Progenitor cell of endocrine pancreas (in vitro differentiated cells): ENCODE measurements at regions not wholly inside any gene's neighbourhood (a gene's known extent, or its start where the extent isn't known, plus 50 kb on each side); places are given as distances from the start of the nearest gene placed in this dataset.

ENCODE experiments used
- DNase-seq: peaks from one replicate; pipeline ENCODE4 v3.0.0; 2021; ENCODE audit warnings: low spot score; ENCODE audit not compliant: unreplicated experiment
- H3K27ac Mint-ChIP-seq: 2 replicates; pipeline ENCODE4 v1.8.0; 2021; ENCODE audit warnings: mild to moderate bottlenecking, moderate library complexity, mixed read lengths
- H3K27me3 Mint-ChIP-seq: 2 replicates; pipeline ENCODE4 v1.8.0; 2021; ENCODE audit warnings: mixed read lengths
- H3K36me3 Mint-ChIP-seq: 2 replicates; pipeline ENCODE4 v1.8.0; 2022; ENCODE audit warnings: mixed read lengths; ENCODE audit not compliant: insufficient read depth
- H3K4me1 Mint-ChIP-seq: 2 replicates; pipeline ENCODE4 v1.8.0; 2021; ENCODE audit warnings: low read depth, mixed read lengths
- H3K4me3 Mint-ChIP-seq: 2 replicates; pipeline ENCODE4 v1.8.0; 2021; ENCODE audit warnings: low read depth, mild to moderate bottlenecking, moderate library complexity, mixed read lengths
- H3K9me3 Mint-ChIP-seq: 2 replicates; pipeline ENCODE4 v1.8.0; 2021; ENCODE audit warnings: low read depth, mixed read lengths
- CTCF ChIP-seq: fragments of 200-600 bp; sonication (generic); IDR thresholded peaks from one replicate; pipeline ENCODE4 v1.5.0; 2021; ENCODE audit warnings: antibody characterized with exemption, mild to moderate bottlenecking; ENCODE audit not compliant: unreplicated experiment

- no peak for DNase-seq
- H3K27me3 Mint-ChIP-seq = peaks cover 10% of the 10 kb centered on the region
- no peaks in the 10 kb centered on the region for H3K36me3 Mint-ChIP-seq
- H3K4me1 Mint-ChIP-seq = no peaks in the 10 kb centered on the region
- no peak for TF ChIP-seq CTCF
- no peaks in the 10 kb centered on the region for H3K9me3 Mint-ChIP-seq
- no peak overlapping the region for H3K4me3 Mint-ChIP-seq
- H3K27ac Mint-ChIP-seq = no peak overlapping the region
Observed at GRCh38 chr9:86876621-86877196, 70.6 kb downstream of the GAS1 start.

- DNase-seq = no peak
- no peaks in the 10 kb centered on the region for H3K36me3 Mint-ChIP-seq
Observed at GRCh38 chr9:86868616-86869015, 78.7 kb downstream of the GAS1 start.

GRCh38 chr9:86867804-86868313 lies 79.4 kb downstream of the GAS1 start:
- Mint-ChIP-seq H3K27me3 (peaks cover 8% of the 10 kb centered on the region), H3K36me3 (no peaks in the 10 kb centered on the region), H3K4me1 (peaks cover 18% of the 10 kb centered on the region), H3K4me3 (no peak overlapping the region), H3K9me3 (no peaks in the 10 kb centered on the region), H3K27ac (no peak overlapping the region)
- no peak for TF ChIP-seq CTCF
- DNase-seq = no peak

More at GRCh38 chr9:86868616-86869015, 78.7 kb downstream of the GAS1 start:
- H3K4me3 Mint-ChIP-seq = no peak overlapping the region
- H3K4me1 Mint-ChIP-seq = peaks cover 18% of the 10 kb centered on the region
- H3K27ac Mint-ChIP-seq = no peak overlapping the region
- H3K27me3 Mint-ChIP-seq = peaks cover 8% of the 10 kb centered on the region
- H3K9me3 Mint-ChIP-seq = no peaks in the 10 kb centered on the region
- no peak for TF ChIP-seq CTCF

GRCh38 chr9:86865952-86866351 lies 81.4 kb downstream of the GAS1 start:
- H3K4me1 Mint-ChIP-seq = peaks cover 18% of the 10 kb centered on the region

GRCh38 chr9:86860006-86860405 lies 87.3 kb downstream of the GAS1 start:
- no peak overlapping the region for H3K27ac Mint-ChIP-seq
- TF ChIP-seq CTCF = no peak
- no peak for DNase-seq
- peaks cover 3% of the 10 kb centered on the region for H3K9me3 Mint-ChIP-seq
- H3K36me3 Mint-ChIP-seq = no peaks in the 10 kb centered on the region
- H3K4me3 Mint-ChIP-seq = no peak overlapping the region
- H3K4me1 Mint-ChIP-seq = peaks cover 32% of the 10 kb centered on the region
- H3K27me3 Mint-ChIP-seq = peaks cover 8% of the 10 kb centered on the region

More at GRCh38 chr9:86865952-86866351, 81.4 kb downstream of the GAS1 start:
- H3K9me3 Mint-ChIP-seq = no peaks in the 10 kb centered on the region
- H3K27ac Mint-ChIP-seq = no peak overlapping the region
- H3K27me3 Mint-ChIP-seq = peaks cover 8% of the 10 kb centered on the region
- no peaks in the 10 kb centered on the region for H3K36me3 Mint-ChIP-seq
- no peak overlapping the region for H3K4me3 Mint-ChIP-seq
- TF ChIP-seq CTCF = no peak
- no peak for DNase-seq
